ENCODE measurements at regions not wholly inside any gene's neighbourhood (a gene's known extent, or its start where the extent isn't known, plus 50 kb on each side); places are given as distances from the start of the nearest gene placed in this dataset.

- Histone ChIP-seq H3K27ac (ENCODE audit: low read depth, low read length) (no peak overlapping the region), H3K4me1 (ENCODE audit: insufficient read depth, low read length) (no peaks in the 10 kb centered on the region), H3K9me3 (ENCODE audit: control insufficient read depth in 1 of 2, low read length in 2 of 2) (no peaks in the 10 kb centered on the region), H3K27me3 (ENCODE audit: insufficient read depth, low read length) (no peaks in the 10 kb centered on the region), H3K36me3 (ENCODE audit: insufficient read depth, low read length) (no peaks in the 10 kb centered on the region), H3K4me3 (ENCODE audit: low read length in 2 of 2) (no peak overlapping the region)
- Mint-ChIP-seq H3K27me3 (peaks cover 0 to 1% of the 10 kb centered on the region in 2 donors), H3K4me1 (no peaks in the 10 kb centered on the region), H3K27ac (no peak overlapping the region), H3K4me3 (no peak overlapping the region), H3K36me3 (no peaks in the 10 kb centered on the region), H3K9me3 (peaks cover 3 to 8% (median 4%) of the 10 kb centered on the region in 8 donors)
- POLR2A ChIA-PET (ENCODE audit: partially characterized antibody): no interaction called here
- intact Hi-C loops (cut with micrococcal nuclease): no loop called here
- CTCF ChIA-PET (ENCODE audit: partially characterized antibody): no interaction called here
- no peak for DNase-seq
Observed at GRCh38 chr10:61301575-61301974, 151.6 kb downstream of the TMEM26 start.

GRCh38 chr10:61299841-61300240, 153.3 kb downstream of the TMEM26 start:
- no peak overlapping the region for H3K27ac ChIP-seq (ENCODE audit: low read depth, low read length)
- ChIA-PET POLR2A (ENCODE audit: partially characterized antibody) (no interaction called here), CTCF (ENCODE audit: partially characterized antibody) (no interaction called here)
- no peaks in the 10 kb centered on the region for H3K36me3 ChIP-seq (ENCODE audit: insufficient read depth, low read length)
- H3K9me3 ChIP-seq (ENCODE audit: control insufficient read depth in 1 of 2, low read length in 2 of 2): no peaks in the 10 kb centered on the region
- H3K4me1 ChIP-seq (ENCODE audit: insufficient read depth, low read length): no peaks in the 10 kb centered on the region
- no peak for DNase-seq
- Mint-ChIP-seq H3K4me3 (no peak overlapping the region), H3K9me3 (peaks cover 3 to 8% (median 5%) of the 10 kb centered on the region in 8 donors), H3K36me3 (no peaks in the 10 kb centered on the region), H3K27me3 (peaks cover 0 to under 1% of the 10 kb centered on the region in 2 donors), H3K27ac (no peak overlapping the region), H3K4me1 (no peaks in the 10 kb centered on the region)
- intact Hi-C loops (cut with micrococcal nuclease): no loop called here
- H3K4me3 ChIP-seq (ENCODE audit: low read length in 2 of 2): no peak overlapping the region
- H3K27me3 ChIP-seq (ENCODE audit: insufficient read depth, low read length): no peaks in the 10 kb centered on the region

GRCh38 chr10:61299156-61299555, 154.0 kb downstream of the TMEM26 start:
- Mint-ChIP-seq H3K27ac (no peak overlapping the region), H3K36me3 (no peaks in the 10 kb centered on the region), H3K9me3 (peaks cover 3 to 8% (median 5%) of the 10 kb centered on the region in 8 donors), H3K4me1 (no peaks in the 10 kb centered on the region), H3K4me3 (no peak overlapping the region), H3K27me3 (peaks cover 0 to 2% of the 10 kb centered on the region in 2 donors)
- ChIA-PET POLR2A (ENCODE audit: partially characterized antibody) (no interaction called here), CTCF (ENCODE audit: partially characterized antibody) (no interaction called here)
- DNase-seq: no peak
- no peaks in the 10 kb centered on the region for H3K36me3 ChIP-seq (ENCODE audit: insufficient read depth, low read length)
- no peaks in the 10 kb centered on the region for H3K9me3 ChIP-seq (ENCODE audit: control insufficient read depth in 1 of 2, low read length in 2 of 2)
- H3K27me3 ChIP-seq (ENCODE audit: insufficient read depth, low read length): no peaks in the 10 kb centered on the region
- H3K27ac ChIP-seq (ENCODE audit: low read depth, low read length): no peak overlapping the region
- H3K4me1 ChIP-seq (ENCODE audit: insufficient read depth, low read length): no peaks in the 10 kb centered on the region
- H3K4me3 ChIP-seq (ENCODE audit: low read length in 2 of 2): no peak overlapping the region
- intact Hi-C loops (cut with micrococcal nuclease): no loop called here

GRCh38 chr10:61298194-61298593, 155.0 kb downstream of the TMEM26 start:
- DNase-seq: no peak
- no peaks in the 10 kb centered on the region for H3K27me3 ChIP-seq (ENCODE audit: insufficient read depth, low read length)
- ChIA-PET CTCF (ENCODE audit: partially characterized antibody) (no interaction called here), POLR2A (ENCODE audit: partially characterized antibody) (no interaction called here)
- Mint-ChIP-seq H3K27me3 (peaks cover 0 to 2% of the 10 kb centered on the region in 2 donors), H3K27ac (peak overlapping the region in 1 of 7 donors; percentile 34), H3K4me3 (no peak overlapping the region), H3K4me1 (no peaks in the 10 kb centered on the region), H3K36me3 (no peaks in the 10 kb centered on the region), H3K9me3 (peaks cover 3 to 8% (median 5%) of the 10 kb centered on the region in 8 donors)
- H3K4me3 ChIP-seq (ENCODE audit: low read length in 2 of 2): no peak overlapping the region
- H3K36me3 ChIP-seq (ENCODE audit: insufficient read depth, low read length): no peaks in the 10 kb centered on the region
- H3K4me1 ChIP-seq (ENCODE audit: insufficient read depth, low read length): no peaks in the 10 kb centered on the region
- no peaks in the 10 kb centered on the region for H3K9me3 ChIP-seq (ENCODE audit: control insufficient read depth in 1 of 2, low read length in 2 of 2)
- intact Hi-C loops (cut with micrococcal nuclease): no loop called here
- no peak overlapping the region for H3K27ac ChIP-seq (ENCODE audit: low read depth, low read length)

- Mint-ChIP-seq H3K36me3 (no peaks in the 10 kb centered on the region), H3K9me3 (peaks cover 3 to 8% (median 5%) of the 10 kb centered on the region in 8 donors), H3K4me3 (no peak overlapping the region), H3K27ac (no peak overlapping the region), H3K27me3 (peaks cover 2 to 3% of the 10 kb centered on the region in 2 donors), H3K4me1 (no peaks in the 10 kb centered on the region)
- no peaks in the 10 kb centered on the region for H3K9me3 ChIP-seq (ENCODE audit: control insufficient read depth in 1 of 2, low read length in 2 of 2)
- H3K4me1 ChIP-seq (ENCODE audit: insufficient read depth, low read length): no peaks in the 10 kb centered on the region
- ChIA-PET CTCF (ENCODE audit: partially characterized antibody) (interaction anchor here (1.2 kb wide), 1 partner anchor 12 kb away, joined by 3 read pairs; no protein-coding TSS in a partner anchor), POLR2A (ENCODE audit: partially characterized antibody) (no interaction called here)
- no peak for DNase-seq
- no peaks in the 10 kb centered on the region for H3K27me3 ChIP-seq (ENCODE audit: insufficient read depth, low read length)
- H3K36me3 ChIP-seq (ENCODE audit: insufficient read depth, low read length): no peaks in the 10 kb centered on the region
- intact Hi-C loops (cut with micrococcal nuclease): no loop called here
- H3K4me3 ChIP-seq (ENCODE audit: low read length in 2 of 2): no peak overlapping the region
- H3K27ac ChIP-seq (ENCODE audit: low read depth, low read length): no peak overlapping the region
Observed at GRCh38 chr10:61296161-61296560, 157.0 kb downstream of the TMEM26 start.

GRCh38 chr10:61294131-61294530, 159.1 kb downstream of the TMEM26 start:
- no peak overlapping the region for H3K27ac Mint-ChIP-seq
- no peaks in the 10 kb centered on the region for H3K36me3 ChIP-seq (ENCODE audit: insufficient read depth, low read length)
- H3K9me3 ChIP-seq (ENCODE audit: control insufficient read depth in 1 of 2, low read length in 2 of 2): no peaks in the 10 kb centered on the region
- POLR2A ChIA-PET (ENCODE audit: partially characterized antibody): no interaction called here
- CTCF ChIA-PET (ENCODE audit: partially characterized antibody): interaction anchor here (1.1 kb wide), 1 partner anchor 10 kb away, joined by 6 read pairs; no protein-coding TSS in a partner anchor
- intact Hi-C loops (cut with micrococcal nuclease): no loop called here
- no peak overlapping the region for H3K27ac ChIP-seq (ENCODE audit: low read depth, low read length)
- H3K4me3 ChIP-seq (ENCODE audit: low read length in 2 of 2): no peak overlapping the region
- no peaks in the 10 kb centered on the region for H3K4me1 Mint-ChIP-seq
- H3K27me3 Mint-ChIP-seq: peaks cover 2 to 3% of the 10 kb centered on the region in 2 donors
- H3K27me3 ChIP-seq (ENCODE audit: insufficient read depth, low read length): no peaks in the 10 kb centered on the region
- H3K36me3 Mint-ChIP-seq: no peaks in the 10 kb centered on the region
- H3K4me3 Mint-ChIP-seq: no peak overlapping the region
- H3K4me1 ChIP-seq (ENCODE audit: insufficient read depth, low read length): no peaks in the 10 kb centered on the region
- no peak for DNase-seq
- H3K9me3 Mint-ChIP-seq: peaks cover 2 to 9% (median 5%) of the 10 kb centered on the region in 8 donors

GRCh38 chr10:61289813-61290212, 163.4 kb downstream of the TMEM26 start:
- Mint-ChIP-seq H3K4me3 (no peak overlapping the region), H3K9me3 (peaks cover 0 to 4% (median 0%) of the 10 kb centered on the region in 8 donors), H3K4me1 (peaks cover 13 to 27% (median 16%) of the 10 kb centered on the region in 4 donors), H3K27ac (no peak overlapping the region), H3K27me3 (peaks cover 1 to 3% of the 10 kb centered on the region in 2 donors), H3K36me3 (no peaks in the 10 kb centered on the region)
- Histone ChIP-seq H3K4me3 (ENCODE audit: low read length in 2 of 2) (no peak overlapping the region), H3K27me3 (ENCODE audit: insufficient read depth, low read length) (no peaks in the 10 kb centered on the region), H3K9me3 (ENCODE audit: control insufficient read depth in 1 of 2, low read length in 2 of 2) (no peaks in the 10 kb centered on the region), H3K4me1 (ENCODE audit: insufficient read depth, low read length) (peaks cover 15% of the 10 kb centered on the region), H3K36me3 (ENCODE audit: insufficient read depth, low read length) (no peaks in the 10 kb centered on the region), H3K27ac (ENCODE audit: low read depth, low read length) (no peak overlapping the region)
- ChIA-PET CTCF (ENCODE audit: partially characterized antibody) (no interaction called here), POLR2A (ENCODE audit: partially characterized antibody) (no interaction called here)
- DNase-seq: no peak
- intact Hi-C loops (cut with micrococcal nuclease): no loop called here

- H3K9me3 Mint-ChIP-seq: peaks cover 0 to 4% (median 0%) of the 10 kb centered on the region in 8 donors
- peak overlapping the region in 6 of 8 donors; percentile 1 to 68 (median 46) for H3K4me3 Mint-ChIP-seq
- peaks cover 18 to 27% (median 21%) of the 10 kb centered on the region in 4 donors for H3K4me1 Mint-ChIP-seq
- H3K36me3 ChIP-seq (ENCODE audit: insufficient read depth, low read length): no peaks in the 10 kb centered on the region
- H3K4me1 ChIP-seq (ENCODE audit: insufficient read depth, low read length): peaks cover 19% of the 10 kb centered on the region
- no peak overlapping the region for H3K27ac ChIP-seq (ENCODE audit: low read depth, low read length)
- DNase-seq: peak in 4 of 5 donors; percentile 41 to 62 (median 52)
- no peaks in the 10 kb centered on the region for H3K27me3 ChIP-seq (ENCODE audit: insufficient read depth, low read length)
- no peaks in the 10 kb centered on the region for H3K27me3 Mint-ChIP-seq
- ChIA-PET POLR2A (ENCODE audit: partially characterized antibody) (no interaction called here), CTCF (ENCODE audit: partially characterized antibody) (interaction anchor here (1.1 kb wide), 1 partner anchor 100 kb away, joined by 3 read pairs; no protein-coding TSS in a partner anchor)
- no peaks in the 10 kb centered on the region for H3K9me3 ChIP-seq (ENCODE audit: control insufficient read depth in 1 of 2, low read length in 2 of 2)
- peak overlapping the region; percentile 0 to 77 (median 14) for H3K27ac Mint-ChIP-seq
- no peak overlapping the region for H3K4me3 ChIP-seq (ENCODE audit: low read length in 2 of 2)
- H3K36me3 Mint-ChIP-seq: no peaks in the 10 kb centered on the region
- intact Hi-C loops (cut with micrococcal nuclease): no loop called here
Observed at GRCh38 chr10:61286686-61287085, 166.5 kb downstream of the TMEM26 start.

Measured in CD4-positive, alpha-beta memory T cell (primary cell).